ENCODE measurements at regions not wholly inside any gene's neighbourhood (a gene's known extent, or its start where the extent isn't known, plus 50 kb on each side); places are given as distances from the start of the nearest gene placed in this dataset.

- Histone ChIP-seq H4K20me1 (ENCODE audit: control insufficient read depth, insufficient read depth, low read length, poor library complexity, severe bottlenecking) (no peaks in the 10 kb centered on the region), H3K27ac (ENCODE audit: low read length in 2 of 2) (no peak overlapping the region), H3K36me3 (replicated peaks in 1 of 2; ENCODE audit: control extremely low read depth in 1 of 2, control insufficient read depth in 1 of 2, extremely low read depth in 1 of 2, insufficient read depth in 2 of 2, low read length in 1 of 2) (no peaks in the 10 kb centered on the region), H3K79me2 (ENCODE audit: control insufficient read depth, insufficient read depth, low read length) (no peaks in the 10 kb centered on the region), H3K27me3 (replicated peaks in 1 of 4; ENCODE audit: control extremely low read depth in 1 of 4, control insufficient read depth in 3 of 4, insufficient read depth in 4 of 4, low read length in 3 of 4) (no peaks in the 10 kb centered on the region), H3K9ac (ENCODE audit: low read length) (no peak overlapping the region), H3K9me3 (ENCODE audit: control extremely low read depth in 1 of 3, control insufficient read depth in 2 of 3, insufficient read depth in 1 of 3, low read length in 2 of 3) (no peaks in the 10 kb centered on the region), H2AFZ (ENCODE audit: insufficient read depth, low read depth, low read length, poor library complexity, severe bottlenecking) (no peak overlapping the region), H3K4me3 (ENCODE audit: control extremely low read depth in 1 of 5, extremely low read depth in 1 of 5, insufficient read depth in 1 of 5, low read depth in 2 of 5, low read length in 4 of 5) (no peak overlapping the region), H3K4me2 (replicated peaks; ENCODE audit: low read depth, low read length, poor library complexity, severe bottlenecking) (no peak overlapping the region), H3K4me1 (ENCODE audit: control insufficient read depth in 2 of 2, insufficient read depth in 2 of 2, low read length in 2 of 2) (peaks cover 0 to 2% of the 10 kb centered on the region in 2 donors)
- intact Hi-C loops (cut with micrococcal nuclease), result no loop called here
- Mint-ChIP-seq H3K4me1 (no peaks in the 10 kb centered on the region), H3K27ac (no peak overlapping the region), H3K4me3 (no peak overlapping the region), H3K27me3 (peaks cover 10% of the 10 kb centered on the region), H3K9me3 (ENCODE audit: insufficient read depth) (no peaks in the 10 kb centered on the region)
- CTCF ChIA-PET, result no interaction called here
- DNase-seq (no peak), ATAC-seq (ENCODE audit: low read depth) (no peak)
- WGBS (ENCODE audit: insufficient coverage), result 91% methylated on average over 2 of the region's 2 CpGs
- no peak for TF ChIP-seq EZH2 (IDR thresholded peaks at IDR 0.05; ENCODE audit: borderline replicate concordance, insufficient read depth, low read depth, low read length, poor library complexity, severe bottlenecking)
- TF ChIP-seq, protein P1, sequence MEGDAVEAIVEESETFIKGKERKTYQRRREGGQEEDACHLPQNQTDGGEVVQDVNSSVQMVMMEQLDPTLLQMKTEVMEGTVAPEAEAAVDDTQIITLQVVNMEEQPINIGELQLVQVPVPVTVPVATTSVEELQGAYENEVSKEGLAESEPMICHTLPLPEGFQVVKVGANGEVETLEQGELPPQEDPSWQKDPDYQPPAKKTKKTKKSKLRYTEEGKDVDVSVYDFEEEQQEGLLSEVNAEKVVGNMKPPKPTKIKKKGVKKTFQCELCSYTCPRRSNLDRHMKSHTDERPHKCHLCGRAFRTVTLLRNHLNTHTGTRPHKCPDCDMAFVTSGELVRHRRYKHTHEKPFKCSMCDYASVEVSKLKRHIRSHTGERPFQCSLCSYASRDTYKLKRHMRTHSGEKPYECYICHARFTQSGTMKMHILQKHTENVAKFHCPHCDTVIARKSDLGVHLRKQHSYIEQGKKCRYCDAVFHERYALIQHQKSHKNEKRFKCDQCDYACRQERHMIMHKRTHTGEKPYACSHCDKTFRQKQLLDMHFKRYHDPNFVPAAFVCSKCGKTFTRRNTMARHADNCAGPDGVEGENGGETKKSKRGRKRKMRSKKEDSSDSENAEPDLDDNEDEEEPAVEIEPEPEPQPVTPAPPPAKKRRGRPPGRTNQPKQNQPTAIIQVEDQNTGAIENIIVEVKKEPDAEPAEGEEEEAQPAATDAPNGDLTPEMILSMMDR (IDR thresholded peaks at IDR 0.05), result no peak
- POLR2A ChIA-PET, result no interaction called here
These were observed 160.2 kb downstream of the SH2D4B start for GRCh38 chr10:80697926-80698325.

DNA sequence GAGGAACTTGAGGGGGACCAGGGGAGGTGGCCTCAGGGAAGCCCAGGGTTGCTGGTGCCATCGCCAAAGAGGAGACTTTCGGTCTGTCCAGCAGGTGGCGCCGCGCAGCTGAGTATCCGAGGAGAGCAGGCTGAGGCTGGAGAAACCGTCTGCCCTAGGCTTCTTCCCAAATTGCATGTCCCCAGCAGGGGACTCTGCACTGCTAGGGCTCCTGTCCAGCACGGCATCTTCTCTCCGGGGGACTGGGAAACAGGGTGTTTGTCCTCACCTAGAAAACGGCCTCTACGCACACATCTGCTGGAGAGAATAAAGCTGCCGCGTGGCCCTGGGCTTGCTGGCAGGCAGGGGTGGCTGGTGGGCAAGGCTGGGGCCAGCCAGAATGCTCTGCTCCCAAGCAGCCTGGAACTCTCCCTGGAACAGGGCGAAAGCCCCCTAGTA, 161.9 kb downstream of the SH2D4B start:
- Histone ChIP-seq H3K27me3 (replicated peaks in 1 of 4; ENCODE audit: control extremely low read depth in 1 of 4, control insufficient read depth in 3 of 4, insufficient read depth in 4 of 4, low read length in 3 of 4) (no peaks in the 10 kb centered on the region), H3K79me2 (ENCODE audit: control insufficient read depth, insufficient read depth, low read length) (no peaks in the 10 kb centered on the region), H3K36me3 (replicated peaks in 1 of 2; ENCODE audit: control extremely low read depth in 1 of 2, control insufficient read depth in 1 of 2, extremely low read depth in 1 of 2, insufficient read depth in 2 of 2, low read length in 1 of 2) (no peaks in the 10 kb centered on the region), H3K27ac (ENCODE audit: low read length in 2 of 2) (no peak overlapping the region), H4K20me1 (ENCODE audit: control insufficient read depth, insufficient read depth, low read length, poor library complexity, severe bottlenecking) (no peaks in the 10 kb centered on the region), H3K4me1 (ENCODE audit: control insufficient read depth in 2 of 2, insufficient read depth in 2 of 2, low read length in 2 of 2) (peaks cover 0 to 2% of the 10 kb centered on the region in 2 donors), H3K9me3 (ENCODE audit: control extremely low read depth in 1 of 3, control insufficient read depth in 2 of 3, insufficient read depth in 1 of 3, low read length in 2 of 3) (no peaks in the 10 kb centered on the region), H2AFZ (ENCODE audit: insufficient read depth, low read depth, low read length, poor library complexity, severe bottlenecking) (peak overlapping the region; percentile 26), H3K4me2 (replicated peaks; ENCODE audit: low read depth, low read length, poor library complexity, severe bottlenecking) (no peak overlapping the region), H3K4me3 (ENCODE audit: control extremely low read depth in 1 of 5, extremely low read depth in 1 of 5, insufficient read depth in 1 of 5, low read depth in 2 of 5, low read length in 4 of 5) (no peak overlapping the region), H3K9ac (ENCODE audit: low read length) (no peak overlapping the region)
- DNase-seq, result peak; percentile 55
- TF ChIP-seq EZH2 (IDR thresholded peaks at IDR 0.05; ENCODE audit: borderline replicate concordance, insufficient read depth, low read depth, low read length, poor library complexity, severe bottlenecking), result no peak
- TF ChIP-seq, protein P1 (IDR thresholded peaks at IDR 0.05), result peak; percentile 83
- 28% methylated on average over 14 of the region's 14 CpGs for WGBS (ENCODE audit: insufficient coverage)
- ChIA-PET CTCF (interaction anchor here (0.8 to 2.1 kb wide), 11 partner anchors 9 to 255 kb away, joined by 3 to 10 read pairs (median 4); no protein-coding TSS in a partner anchor), POLR2A (no interaction called here)
- Mint-ChIP-seq H3K4me3 (no peak overlapping the region), H3K9me3 (ENCODE audit: insufficient read depth) (no peaks in the 10 kb centered on the region), H3K27ac (no peak overlapping the region), H3K4me1 (no peaks in the 10 kb centered on the region), H3K27me3 (peaks cover 10% of the 10 kb centered on the region)
- no peak for ATAC-seq (ENCODE audit: low read depth)
- intact Hi-C loops (cut with micrococcal nuclease), result no loop called here

Measured in B cell (primary cell).